ENCODE measurements at regions not wholly inside any gene's neighbourhood (a gene's known extent, or its start where the extent isn't known, plus 50 kb on each side); places are given as distances from the start of the nearest gene placed in this dataset.

GRCh38 chr10:106457522-106457921 is 707.0 kb downstream of the SORCS1 start:
- no peak for DNase-seq

- DNase-seq = no peak
Measured at GRCh38 chr10:106454233-106454632, 710.3 kb downstream of the SORCS1 start.

GRCh38 chr10:106450966-106451365 is 713.5 kb downstream of the SORCS1 start:
- no peak for DNase-seq

GRCh38 chr10:106446920-106447319 is 717.6 kb downstream of the SORCS1 start:
- no peak for DNase-seq

- no peak for DNase-seq
Measured at GRCh38 chr10:106442223-106442622, 722.3 kb downstream of the SORCS1 start.

- DNase-seq = no peak
Measured at GRCh38 chr10:106440767-106441166, 723.7 kb downstream of the SORCS1 start.

GRCh38 chr10:106440355-106440754 is 724.2 kb downstream of the SORCS1 start:
- DNase-seq = no peak

- DNase-seq = no peak
Measured at GRCh38 chr10:106439366-106439765, 725.1 kb downstream of the SORCS1 start.

GRCh38 chr10:106438386-106438785 is 726.1 kb downstream of the SORCS1 start:
- DNase-seq = no peak

GRCh38 chr10:106436123-106436715 is 728.3 kb downstream of the SORCS1 start:
- DNase-seq = no peak

GRCh38 chr10:106435081-106435480 is 729.4 kb downstream of the SORCS1 start:
- no peak for DNase-seq

GRCh38 chr10:106424981-106425380 is 739.5 kb downstream of the SORCS1 start:
- DNase-seq = no peak

- no peak for DNase-seq
Measured at GRCh38 chr10:106424054-106424453, 740.5 kb downstream of the SORCS1 start.

- no peak for DNase-seq
Measured at GRCh38 chr10:106410331-106410730, 754.2 kb downstream of the SORCS1 start.

GRCh38 chr10:106405141-106405540 is 759.4 kb downstream of the SORCS1 start:
- no peak for DNase-seq

- no peak for DNase-seq
Measured at GRCh38 chr10:106402458-106402857, 762.0 kb downstream of the SORCS1 start.

- DNase-seq = no peak
Measured at GRCh38 chr10:106401967-106402366, 762.5 kb downstream of the SORCS1 start.

- DNase-seq = no peak
Measured at GRCh38 chr10:106401161-106401560, 763.3 kb downstream of the SORCS1 start.

- no peak for DNase-seq
Measured at GRCh38 chr10:106399112-106399511, 765.4 kb downstream of the SORCS1 start.

GRCh38 chr10:106396192-106396591 is 768.3 kb downstream of the SORCS1 start:
- no peak for DNase-seq

GRCh38 chr10:106395041-106395749 is 769.3 kb downstream of the SORCS1 start:
- DNase-seq = no peak

- DNase-seq = no peak
Measured at GRCh38 chr10:106392778-106393177, 771.7 kb downstream of the SORCS1 start.

- no peak for DNase-seq
Measured at GRCh38 chr10:106387063-106387462, 777.4 kb downstream of the SORCS1 start.

- no peak for DNase-seq
Measured at GRCh38 chr10:106384496-106384895, 780.0 kb downstream of the SORCS1 start.

GRCh38 chr10:106380706-106381105 is 783.8 kb downstream of the SORCS1 start:
- DNase-seq = no peak
